IPS DF 4.7 (cell line): ENCODE measurements at regions not wholly inside any gene's neighbourhood (a gene's known extent, or its start where the extent isn't known, plus 50 kb on each side); places are given as distances from the start of the nearest gene placed in this dataset.
"Not testable (repeated sequence)": the region's sequence is repeated elsewhere in the genome, so short reads cannot be mapped to it uniquely, and the experiment has no call there.

ENCODE experiments used
- DNase-seq: peaks from one replicate; pipeline ENCODE4 v3.0.0-alpha.2; 2013; ENCODE audit warnings: low spot score; ENCODE audit errors: extremely low read depth

GRCh38 chr11:134510233-134511040 lies 98.4 kb upstream of the B3GAT1 start:
- no peak for DNase-seq

GRCh38 chr11:134509381-134510232 lies 97.6 kb upstream of the B3GAT1 start:
- no peak for DNase-seq

GRCh38 chr11:134508219-134508990 lies 96.4 kb upstream of the B3GAT1 start:
- DNase-seq, result no peak

GRCh38 chr11:134506046-134506445 lies 94.0 kb upstream of the B3GAT1 start:
- no peak for DNase-seq

- no peak for DNase-seq
Observed at GRCh38 chr11:134505125-134505524, 93.1 kb upstream of the B3GAT1 start.

- no peak for DNase-seq
Observed at GRCh38 chr11:134504146-134504905, 92.3 kb upstream of the B3GAT1 start.

GRCh38 chr11:134503596-134503995 lies 91.6 kb upstream of the B3GAT1 start:
- no peak for DNase-seq

GRCh38 chr11:134503100-134503499 lies 91.1 kb upstream of the B3GAT1 start:
- no peak for DNase-seq

- DNase-seq, result no peak
Observed at GRCh38 chr11:134502153-134502550, 90.1 kb upstream of the B3GAT1 start.

GRCh38 chr11:134501406-134502152 lies 89.5 kb upstream of the B3GAT1 start:
- DNase-seq, result no peak

- DNase-seq, result no peak
Observed at GRCh38 chr11:134500621-134501020, 88.6 kb upstream of the B3GAT1 start.

GRCh38 chr11:134499990-134500389 lies 87.9 kb upstream of the B3GAT1 start:
- no peak for DNase-seq

- no peak for DNase-seq
Observed at GRCh38 chr11:134498326-134499139, 86.5 kb upstream of the B3GAT1 start.

- DNase-seq, result no peak
Observed at GRCh38 chr11:134497586-134497985, 85.5 kb upstream of the B3GAT1 start.

- not testable (repeated sequence) for DNase-seq
Observed at GRCh38 chr11:134496058-134496457, 84.0 kb upstream of the B3GAT1 start.

GRCh38 chr11:134494395-134494794 lies 82.4 kb upstream of the B3GAT1 start:
- not testable (repeated sequence) for DNase-seq

GRCh38 chr11:134492411-134492810 lies 80.4 kb upstream of the B3GAT1 start:
- DNase-seq, result not testable (repeated sequence)

GRCh38 chr11:134489728-134490127 lies 77.7 kb upstream of the B3GAT1 start:
- no peak for DNase-seq

GRCh38 chr11:134488913-134489312 lies 76.9 kb upstream of the B3GAT1 start:
- DNase-seq, result no peak
